Renal cortical epithelial cell (primary cell): ENCODE measurements at regions not wholly inside any gene's neighbourhood (a gene's known extent, or its start where the extent isn't known, plus 50 kb on each side); places are given as distances from the start of the nearest gene placed in this dataset.
"Not testable (repeated sequence)": the region's sequence is repeated elsewhere in the genome, so short reads cannot be mapped to it uniquely, and the experiment has no call there.

Source experiments
- DNase-seq: peaks from one replicate; pipeline ENCODE4 v3.0.0-alpha.2; 2011; ENCODE audit warnings: low read depth

DNA sequence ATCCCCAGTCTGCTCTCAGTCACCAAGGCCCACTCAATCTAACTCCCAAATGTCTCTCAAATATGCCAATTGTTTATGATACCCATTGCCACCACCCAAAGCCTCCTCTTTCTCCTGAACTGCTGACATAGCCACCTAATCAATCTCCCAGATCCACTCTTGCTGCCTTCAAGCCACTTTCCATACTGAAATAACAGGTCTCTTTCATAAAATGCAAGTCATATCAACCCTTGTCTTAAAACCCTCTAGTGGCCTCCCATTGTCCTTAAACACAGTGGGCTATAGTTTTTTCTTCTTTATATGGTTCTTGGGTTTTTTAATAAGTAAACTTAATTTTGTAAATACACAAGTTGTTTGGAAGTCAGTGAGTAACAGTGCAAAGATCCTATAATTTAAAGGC is 155.2 kb upstream of the ZC3H12C start:
- no peak for DNase-seq

DNA sequence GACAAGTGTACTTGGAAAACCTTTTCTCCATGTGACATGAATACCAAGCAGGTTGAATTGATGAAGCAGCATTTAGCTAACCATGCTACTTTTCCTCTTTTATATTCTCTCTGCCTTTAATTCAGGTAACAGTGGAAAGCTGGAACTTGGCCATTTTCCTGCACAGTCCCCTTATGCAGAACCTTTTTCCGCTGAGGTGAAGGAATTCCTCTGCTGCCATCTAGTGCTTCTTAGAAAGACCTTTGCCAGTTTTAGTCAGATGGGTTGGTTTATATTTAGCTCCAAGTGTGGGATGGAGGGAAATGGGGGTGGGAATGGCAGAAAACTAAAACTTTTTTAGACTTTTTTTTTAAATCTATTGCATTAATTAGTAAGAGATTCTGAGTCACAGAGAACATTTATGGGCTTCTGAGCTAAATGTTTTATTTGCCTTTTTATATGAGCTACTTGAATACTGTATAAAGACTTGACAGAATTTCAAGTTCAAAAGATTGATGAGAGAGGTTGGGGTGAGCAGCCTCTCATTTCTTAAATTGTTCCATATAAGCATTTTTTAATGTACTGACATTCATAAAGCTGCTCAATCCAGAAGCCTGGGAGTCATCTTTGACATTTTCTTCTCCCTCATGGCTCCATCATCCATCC is 153.9 kb upstream of the ZC3H12C start:
- peak; percentile 85 for DNase-seq

DNA sequence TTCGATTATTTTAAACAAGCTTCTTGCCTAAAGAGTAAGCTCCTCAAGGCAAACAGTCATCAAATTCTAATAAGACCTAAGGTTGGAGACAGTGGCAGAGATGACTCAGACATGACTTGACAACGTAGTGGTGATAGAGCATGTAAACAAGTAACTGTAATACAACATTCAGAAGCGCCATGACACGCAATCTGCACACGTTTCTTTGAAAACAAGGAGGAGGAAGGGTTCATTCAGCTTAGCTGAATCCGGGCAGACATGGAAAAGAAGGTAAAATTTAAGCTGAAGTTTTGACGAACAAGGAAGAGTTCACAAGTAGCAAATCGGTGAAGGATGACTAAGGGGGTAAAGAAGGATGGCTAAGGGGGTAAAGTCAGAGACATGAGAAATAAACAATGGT is 152.4 kb upstream of the ZC3H12C start:
- peak; percentile 80 for DNase-seq

DNA sequence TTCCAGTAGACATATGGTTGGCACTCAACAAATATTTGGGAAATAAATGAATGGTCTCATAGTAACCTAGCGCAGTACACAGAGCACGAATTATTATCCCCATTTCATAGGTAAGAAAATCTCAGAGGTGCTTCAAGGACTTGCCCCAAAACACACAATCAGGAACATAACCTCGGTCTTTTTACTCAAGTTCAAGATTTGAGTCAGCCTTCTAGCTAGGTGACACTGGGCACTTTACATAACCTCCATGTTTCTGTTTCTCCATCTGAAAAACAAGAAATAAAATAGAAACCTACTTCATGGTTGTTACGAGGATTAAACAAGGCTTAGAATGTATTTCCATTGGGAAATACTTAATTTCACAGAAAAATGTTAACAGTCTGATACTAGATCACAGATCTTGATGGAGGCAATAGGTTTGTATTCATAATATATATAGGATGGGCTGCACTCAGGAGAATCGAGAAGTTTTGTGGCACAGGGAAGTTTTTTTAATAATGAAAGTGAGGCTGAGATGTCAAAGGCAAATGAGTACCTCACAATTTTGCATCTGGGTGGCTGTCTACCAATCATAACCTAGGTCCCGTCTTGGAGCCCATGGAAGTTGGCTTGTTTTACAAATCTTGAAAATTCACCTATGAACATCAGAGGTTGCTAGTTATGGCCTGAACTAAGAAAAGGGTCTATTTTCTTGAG is 147.4 kb upstream of the ZC3H12C start:
- no peak for DNase-seq

DNA sequence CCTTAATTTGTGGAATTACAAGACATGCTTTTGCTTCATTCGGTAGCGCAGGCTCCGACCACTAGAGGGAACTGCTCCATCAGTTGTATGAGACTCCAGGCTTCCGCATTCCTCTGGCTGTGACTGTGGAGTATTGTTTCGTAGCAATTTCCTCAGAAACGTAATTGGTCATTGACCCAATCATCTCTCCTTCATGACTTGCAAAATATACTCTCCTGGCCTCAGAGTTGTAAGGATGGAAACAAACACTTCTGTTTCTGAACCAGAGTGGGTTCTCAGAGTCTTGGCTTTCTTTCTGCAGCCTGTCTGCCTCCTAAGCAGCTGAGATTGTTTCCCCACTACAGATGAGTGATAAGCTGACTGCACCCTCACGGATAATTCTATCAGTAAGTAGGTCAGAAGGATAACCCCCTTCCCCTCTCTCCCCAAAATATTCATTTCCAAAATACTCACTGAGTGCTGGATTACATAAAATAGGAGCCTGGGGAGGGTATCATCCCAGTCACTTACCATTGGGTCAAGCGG is 146.8 kb upstream of the ZC3H12C start:
- peak; percentile 95 for DNase-seq

DNA sequence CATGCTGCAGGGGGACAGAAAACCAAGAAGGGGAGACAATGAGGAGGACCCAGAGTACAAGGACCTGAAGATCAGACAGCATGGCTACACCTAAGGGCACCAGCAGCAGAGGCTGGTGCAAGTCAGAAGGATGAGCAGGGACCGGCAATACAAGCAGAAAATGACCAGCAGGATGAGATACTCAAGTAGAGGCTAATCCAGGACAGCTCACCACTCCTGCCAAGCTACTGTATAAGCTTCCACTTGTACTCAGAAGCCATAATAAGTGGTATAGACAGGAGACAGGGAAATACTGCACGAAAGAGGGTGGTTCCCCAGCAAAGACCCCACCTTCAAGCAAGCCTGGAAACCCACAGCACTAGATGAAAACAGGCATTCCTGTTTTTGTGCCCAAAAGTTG is 138.7 kb upstream of the ZC3H12C start:
- DNase-seq = no peak

DNA sequence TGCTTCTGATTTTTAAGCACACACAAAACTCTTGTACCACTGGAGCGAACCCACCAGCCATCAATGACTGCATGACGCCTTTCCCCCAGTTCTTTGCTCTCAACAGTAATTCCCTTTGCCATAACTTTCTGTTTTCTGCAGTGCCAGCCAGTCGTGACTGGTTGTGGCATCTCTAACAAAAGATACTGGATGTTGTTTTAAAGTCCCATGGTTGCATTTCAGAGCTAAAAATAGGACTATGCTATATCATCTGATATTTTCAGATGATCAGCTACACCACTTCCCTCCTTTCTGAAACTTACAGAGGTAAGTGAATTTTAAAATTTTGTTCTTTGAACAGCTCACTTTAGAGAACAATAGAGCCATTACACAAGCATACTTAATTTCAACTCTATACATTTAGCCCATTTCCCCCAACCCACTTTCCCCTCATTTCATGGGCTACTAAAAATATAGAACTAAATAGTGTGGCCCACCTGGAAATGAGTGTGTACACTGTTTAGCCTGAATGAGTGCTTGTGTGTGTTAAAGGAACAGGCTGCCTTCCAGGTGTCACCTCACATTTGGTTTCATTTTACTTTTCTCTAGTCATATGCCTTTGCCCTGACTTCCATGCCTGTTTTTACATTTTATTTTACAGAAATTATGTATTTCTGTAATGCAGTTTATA is 136.9 kb upstream of the ZC3H12C start:
- no peak for DNase-seq

DNA sequence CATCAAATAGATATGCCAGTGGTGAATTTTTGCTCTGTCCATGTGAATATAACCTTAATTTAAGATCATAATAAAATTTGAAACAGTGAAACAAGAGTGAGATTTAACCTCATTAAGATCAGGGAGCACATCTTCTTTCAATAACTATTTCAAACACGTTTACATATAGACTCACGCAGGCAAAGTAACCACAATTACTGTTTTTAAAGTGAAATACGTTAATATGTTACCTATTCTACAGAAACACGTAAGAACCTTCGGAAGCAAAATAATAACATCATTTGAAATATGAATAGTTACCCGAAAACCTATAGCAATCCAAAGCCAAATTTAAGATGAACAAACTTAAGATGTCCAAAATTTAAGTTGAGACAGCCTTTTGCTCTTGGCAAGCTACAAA is 136.2 kb upstream of the ZC3H12C start:
- DNase-seq = no peak

DNA sequence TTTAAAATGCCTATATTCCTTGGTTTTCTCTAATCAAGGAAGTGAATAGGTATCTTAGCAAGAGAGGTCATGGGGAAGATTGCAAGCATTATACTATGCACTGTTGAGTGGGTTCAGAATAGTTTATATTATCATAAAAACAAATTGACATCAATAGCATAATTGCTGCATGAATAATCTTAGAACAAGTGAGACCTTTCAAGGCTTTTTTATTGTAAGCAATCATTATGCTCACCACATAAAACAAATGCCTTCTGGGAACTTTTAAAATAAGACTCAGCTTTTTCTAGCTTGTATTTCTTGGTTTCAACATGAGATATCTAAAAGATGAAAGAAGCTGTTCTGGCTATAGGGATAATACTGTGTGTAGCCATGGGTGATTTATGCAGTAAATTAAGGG is 135.6 kb upstream of the ZC3H12C start:
- no peak for DNase-seq

DNA sequence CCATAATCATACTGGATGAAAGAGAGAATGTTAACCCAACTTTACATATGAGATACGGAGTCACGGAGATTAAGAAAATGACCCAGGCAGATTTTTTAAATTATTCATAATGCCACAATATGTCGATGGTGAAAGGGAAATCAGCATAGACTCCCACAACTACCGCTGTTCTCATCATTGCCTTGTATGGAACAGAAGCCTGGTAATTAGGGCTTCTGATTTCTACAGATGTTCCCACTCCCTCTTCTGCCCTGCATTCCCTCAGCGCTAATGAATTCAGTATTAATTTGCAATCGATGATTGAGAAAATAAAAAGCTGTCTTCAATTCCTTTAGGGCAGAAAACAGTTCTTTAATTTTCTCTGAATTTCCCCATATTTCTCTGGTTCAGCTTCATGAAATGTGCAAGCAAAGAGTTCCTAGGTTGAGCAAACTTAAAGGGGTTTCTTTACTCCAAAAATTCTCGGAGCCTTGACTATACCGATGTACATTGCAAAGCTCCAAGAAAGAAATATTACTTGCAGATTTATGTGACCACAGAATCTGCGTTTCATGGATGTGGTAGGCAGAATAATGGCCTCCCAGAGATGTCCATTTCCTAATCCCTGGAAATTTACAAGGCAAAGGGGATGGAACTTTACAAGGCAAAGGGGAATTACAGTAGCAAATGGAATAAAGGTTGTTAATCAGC is 134.9 kb upstream of the ZC3H12C start:
- DNase-seq = no peak

DNA sequence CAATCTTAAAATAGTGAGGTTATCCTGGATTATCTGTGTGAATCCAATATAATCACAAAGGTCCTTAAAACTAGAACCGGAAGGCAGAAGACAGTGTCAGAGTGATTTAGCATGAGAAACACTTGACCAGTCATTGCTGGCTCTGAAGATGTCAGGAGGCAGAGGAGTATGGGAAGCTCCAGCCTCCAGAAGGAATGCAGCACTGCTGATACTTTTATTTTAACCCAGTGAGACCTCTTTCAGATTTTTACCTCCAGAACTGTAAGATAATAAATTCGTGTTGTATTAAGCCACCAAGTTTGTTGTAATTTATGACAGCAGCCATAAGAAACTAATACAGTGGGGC is 134.4 kb upstream of the ZC3H12C start:
- no peak for DNase-seq

DNA sequence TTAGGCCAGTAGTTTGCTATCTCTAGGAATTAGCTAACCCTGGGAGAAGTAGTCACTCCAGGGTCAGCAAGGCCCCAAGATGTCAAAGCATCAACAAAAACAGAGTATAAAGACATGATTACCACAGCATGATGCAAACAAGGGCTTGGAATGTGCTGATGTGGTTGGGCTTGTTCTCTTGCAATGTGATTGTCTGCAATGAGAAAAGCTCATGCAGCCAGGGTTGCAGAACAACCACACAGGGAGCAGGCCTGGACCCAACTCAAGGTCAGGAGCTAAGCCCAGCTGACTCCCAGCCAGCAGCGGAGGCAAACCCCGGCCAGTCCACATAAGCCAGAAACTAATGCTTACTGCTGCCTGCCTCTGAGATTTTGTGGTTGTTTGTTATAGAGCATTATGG is 132.4 kb upstream of the ZC3H12C start:
- DNase-seq = peak; percentile 94

DNA sequence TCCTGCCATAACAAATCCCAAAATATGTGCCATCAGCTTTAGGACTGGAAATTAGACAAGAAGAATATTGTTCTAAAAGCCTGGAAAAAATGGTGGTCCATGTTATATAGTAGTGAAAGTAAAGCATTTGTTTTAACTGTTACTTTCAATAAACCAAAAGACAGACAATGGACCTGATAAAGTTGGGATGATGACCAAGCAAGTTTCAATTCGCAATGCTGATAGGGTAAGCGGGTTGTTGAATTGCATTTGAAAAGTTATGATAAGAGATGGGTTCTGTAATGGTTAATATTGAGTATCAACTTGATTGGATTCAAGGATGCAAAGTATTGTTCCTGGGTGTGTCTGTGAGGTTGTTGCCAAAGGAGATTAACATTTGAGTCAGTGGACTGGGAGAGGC is 131.9 kb upstream of the ZC3H12C start:
- no peak for DNase-seq

DNA sequence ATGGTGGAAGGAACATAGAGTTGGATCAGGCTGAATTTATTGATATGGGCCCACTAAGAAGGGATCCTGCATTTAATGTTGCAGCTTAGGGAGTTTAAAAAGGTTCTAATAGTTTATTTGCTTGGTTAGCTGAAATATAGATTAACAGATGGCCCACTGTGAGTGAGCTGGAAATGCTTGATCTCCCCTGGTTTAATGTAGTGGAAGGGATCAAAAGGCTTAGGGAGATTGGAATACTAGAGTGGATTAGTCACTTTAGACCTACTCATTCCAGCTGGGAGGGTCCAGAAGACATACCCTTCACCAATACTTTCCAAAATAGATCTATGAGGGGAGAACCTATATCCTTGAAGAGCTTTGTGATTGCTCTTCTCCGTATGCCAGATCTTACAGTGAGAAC is 130.1 kb upstream of the ZC3H12C start:
- DNase-seq = no peak

DNA sequence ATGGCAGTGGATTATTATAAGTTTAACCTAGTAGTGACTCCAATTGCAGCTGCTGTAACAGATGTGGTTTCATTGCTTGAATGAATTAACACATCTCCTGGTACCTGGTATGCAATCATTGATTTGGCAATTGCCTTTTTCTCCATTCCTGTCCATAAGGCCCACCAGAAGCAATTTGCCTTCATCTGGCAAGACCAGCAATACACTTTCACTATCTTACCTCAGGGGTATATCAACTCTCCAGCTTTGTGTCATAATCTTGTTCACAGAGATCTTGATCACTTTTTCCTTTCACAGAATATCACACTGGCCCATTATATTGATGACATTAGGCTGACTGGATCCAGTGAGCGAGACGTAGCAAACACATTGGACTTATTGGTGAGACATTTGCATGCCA is 128.7 kb upstream of the ZC3H12C start:
- no peak for DNase-seq

DNA sequence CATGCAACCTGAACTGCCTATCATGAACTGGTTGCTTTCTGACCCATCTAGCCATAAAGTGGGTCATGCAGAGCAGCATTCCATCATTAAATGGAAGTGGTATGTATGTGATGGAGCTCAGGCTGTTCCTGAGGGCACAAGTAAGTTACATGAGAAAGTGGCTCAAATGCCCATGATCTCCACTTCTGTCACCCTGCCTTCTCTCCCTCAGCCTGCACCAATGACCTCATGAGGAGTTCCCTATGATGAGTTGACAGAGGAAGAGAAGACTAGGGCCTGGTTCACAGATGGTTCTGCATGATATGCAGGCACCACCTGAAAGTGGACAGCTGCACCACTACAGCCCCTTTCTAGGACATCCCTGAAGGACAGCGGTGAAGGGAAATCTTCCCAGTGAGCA is 127.7 kb upstream of the ZC3H12C start:
- not testable (repeated sequence) for DNase-seq

DNA sequence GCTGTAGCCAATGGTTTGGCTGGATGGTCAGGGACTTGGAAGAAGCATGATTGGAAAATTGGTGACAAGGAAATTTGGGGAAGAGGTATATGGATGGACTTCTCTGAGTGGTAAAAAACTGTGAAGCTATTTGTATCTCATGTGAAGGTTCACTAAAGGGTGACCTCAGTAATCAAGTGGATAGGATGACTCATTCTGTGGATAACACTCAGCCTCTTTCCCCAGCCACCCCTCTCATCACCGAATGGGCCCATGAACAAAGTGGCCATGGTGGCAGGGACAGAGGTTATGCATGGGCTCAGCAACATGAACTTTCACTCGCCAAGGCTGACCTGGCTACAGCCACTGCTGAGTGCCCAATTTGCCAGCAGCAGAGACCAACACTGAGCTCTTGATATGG is 127.3 kb upstream of the ZC3H12C start:
- peak; percentile 12 for DNase-seq

DNA sequence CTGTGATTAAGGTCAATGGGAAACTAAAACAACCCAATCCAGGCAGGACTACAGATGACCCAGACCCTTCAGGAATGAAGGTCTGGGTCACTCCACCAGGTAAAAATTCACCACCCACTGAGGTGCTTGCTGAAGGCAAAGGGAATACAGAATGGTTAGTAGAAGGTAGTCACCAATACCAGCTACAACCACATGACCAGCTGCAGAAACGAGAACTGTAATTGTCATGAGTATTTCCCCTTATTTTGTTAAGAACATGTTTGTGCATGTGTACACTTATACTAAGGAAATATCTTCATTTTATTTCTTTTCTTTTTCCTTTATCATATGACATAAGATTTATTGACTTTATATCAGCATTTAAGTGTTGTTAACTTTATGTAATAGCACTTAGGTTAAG is 126.1 kb upstream of the ZC3H12C start:
- not testable (repeated sequence) for DNase-seq

DNA sequence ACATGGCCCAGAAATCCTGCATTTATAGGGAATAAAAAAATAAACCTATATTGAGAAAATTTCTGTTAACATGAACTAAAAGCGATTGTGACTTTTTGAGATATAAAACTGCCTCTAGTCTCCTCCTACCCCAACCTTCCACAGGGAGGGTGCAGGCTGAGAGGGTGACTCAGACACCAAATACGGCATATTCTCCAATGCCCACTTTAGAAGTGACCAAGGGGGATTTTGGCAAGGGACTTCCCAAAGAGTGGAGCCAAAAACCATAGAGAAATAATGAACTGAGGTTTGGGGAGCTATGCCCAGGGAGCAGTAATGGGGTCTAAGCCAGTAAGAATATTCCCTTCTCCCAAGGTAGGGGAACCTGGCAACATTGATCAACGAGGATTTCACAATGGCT is 124.9 kb upstream of the ZC3H12C start:
- no peak for DNase-seq

DNA sequence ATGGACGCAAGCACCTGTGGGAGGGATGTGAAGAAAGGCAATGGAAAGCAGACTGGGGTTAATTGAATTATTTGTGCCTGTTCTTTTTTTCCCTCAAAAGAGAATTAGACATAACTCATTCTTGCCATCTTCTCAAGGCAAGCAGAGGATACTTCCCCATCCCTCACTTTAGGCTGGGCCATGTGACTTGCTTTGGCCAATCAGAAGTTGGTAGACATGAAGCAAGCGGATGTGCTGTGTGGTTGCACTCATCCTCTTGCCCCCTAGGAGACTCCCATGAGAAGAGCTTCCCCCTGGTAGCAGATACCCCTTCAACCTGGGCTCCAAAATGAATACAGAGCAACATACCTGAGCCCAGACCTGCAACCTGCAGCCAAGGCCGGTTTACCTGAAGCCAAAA is 124.4 kb upstream of the ZC3H12C start:
- DNase-seq = no peak

DNA sequence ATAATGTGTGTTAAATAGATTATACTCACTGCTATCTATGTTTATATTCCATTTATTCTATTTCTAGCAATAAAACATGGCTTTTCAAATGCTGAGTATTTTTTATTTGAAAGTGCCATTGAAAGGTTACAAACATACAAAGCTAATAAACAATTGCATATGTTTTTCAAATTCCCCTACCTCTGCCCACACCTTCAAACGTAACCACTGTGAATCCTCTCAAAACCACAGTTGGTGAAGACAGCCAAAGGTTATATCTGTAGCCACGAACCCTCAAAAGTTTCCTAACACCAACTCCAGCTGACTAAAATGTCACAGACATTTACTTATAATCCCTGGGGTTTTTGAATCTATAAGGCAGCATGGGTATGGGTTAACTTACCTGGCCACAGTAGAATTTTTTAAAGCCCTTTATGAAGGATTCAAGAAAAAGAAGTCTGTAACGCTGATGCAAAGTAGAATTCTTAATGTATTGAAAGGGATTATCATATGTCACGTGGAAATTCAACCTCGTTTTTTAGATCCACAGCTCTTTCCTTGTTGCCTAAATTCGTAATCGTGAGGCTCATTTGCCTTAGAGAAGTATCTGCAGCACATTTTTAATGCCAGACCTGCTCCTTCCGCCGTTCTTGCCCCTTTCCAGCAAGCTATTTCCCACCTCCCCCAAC is 122.5 kb upstream of the ZC3H12C start:
- DNase-seq = peak; percentile 28

DNA sequence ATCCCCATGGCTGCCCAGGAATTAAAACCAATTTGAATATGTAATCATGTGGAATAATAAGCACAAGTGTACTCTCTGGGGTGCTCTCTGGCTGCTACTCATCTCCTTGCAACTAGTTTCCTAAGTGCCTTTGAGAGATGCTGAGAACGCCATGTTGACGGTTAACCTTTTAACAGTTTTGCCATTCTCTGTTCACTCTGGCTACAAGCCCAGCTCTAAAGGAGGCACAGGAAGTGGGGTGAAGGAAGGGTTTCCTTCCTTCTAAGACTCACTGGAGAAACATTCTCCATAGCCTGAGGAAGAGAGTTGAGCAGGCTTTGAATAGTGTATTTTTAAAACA is 122.0 kb upstream of the ZC3H12C start:
- DNase-seq = peak; percentile 57
